ENCODE measurements at regions not wholly inside any gene's neighbourhood (a gene's known extent, or its start where the extent isn't known, plus 50 kb on each side); places are given as distances from the start of the nearest gene placed in this dataset.

- TF ChIP-seq CTCF (IDR thresholded peaks at IDR 0.05) (no peak), POLR2A (IDR thresholded peaks at IDR 0.05) (no peak)
Observed at GRCh38 chr16:5196204-5196603, 98.6 kb upstream of the EEF2KMT start.
